ENCODE measurements at regions not wholly inside any gene's neighbourhood (a gene's known extent, or its start where the extent isn't known, plus 50 kb on each side); places are given as distances from the start of the nearest gene placed in this dataset.
"Not testable (repeated sequence)": the region's sequence is repeated elsewhere in the genome, so short reads cannot be mapped to it uniquely, and the experiment has no call there.

GRCh38 chr21:28212061-28212460, 780.6 kb downstream of the LTN1 start:
- no peak for ATAC-seq
- no peaks in the 10 kb centered on the region for H3K36me3 Mint-ChIP-seq
- no peak overlapping the region for H3K4me3 Mint-ChIP-seq
- no peaks in the 10 kb centered on the region for H3K4me1 Mint-ChIP-seq
- H3K9me3 Mint-ChIP-seq = no peaks in the 10 kb centered on the region
- DNase-seq (ENCODE audit: low spot score in 2 of 2) = no peak
- H3K27ac Mint-ChIP-seq = no peak overlapping the region

GRCh38 chr21:28207436-28208173, 785.1 kb downstream of the LTN1 start:
- DNase-seq (ENCODE audit: low spot score in 2 of 2) (no peak), ATAC-seq (no peak)
- no peaks in the 10 kb centered on the region for H3K36me3 Mint-ChIP-seq
- no peak overlapping the region for H3K27ac Mint-ChIP-seq
- peaks cover 4% of the 10 kb centered on the region for H3K9me3 Mint-ChIP-seq
- no peaks in the 10 kb centered on the region for H3K4me1 Mint-ChIP-seq
- no peak overlapping the region for H3K4me3 Mint-ChIP-seq

- H3K4me1 Mint-ChIP-seq = no peaks in the 10 kb centered on the region
Measured at GRCh38 chr21:28200726-28201125, 792.0 kb downstream of the LTN1 start.

GRCh38 chr21:28196981-28197380, 795.7 kb downstream of the LTN1 start:
- DNase-seq (ENCODE audit: low spot score in 2 of 2) (no peak), ATAC-seq (no peak)
- Mint-ChIP-seq H3K9me3 (peaks cover 19% of the 10 kb centered on the region), H3K4me3 (no peak overlapping the region), H3K4me1 (no peaks in the 10 kb centered on the region), H3K36me3 (no peaks in the 10 kb centered on the region), H3K27ac (no peak overlapping the region)

More at GRCh38 chr21:28200726-28201125, 792.0 kb downstream of the LTN1 start:
- Mint-ChIP-seq H3K4me3 (no peak overlapping the region), H3K36me3 (no peaks in the 10 kb centered on the region), H3K9me3 (peaks cover 9% of the 10 kb centered on the region), H3K27ac (no peak overlapping the region)
- ATAC-seq (no peak), DNase-seq (ENCODE audit: low spot score in 2 of 2) (no peak)

- Mint-ChIP-seq H3K36me3 (no peaks in the 10 kb centered on the region), H3K9me3 (peaks cover 25% of the 10 kb centered on the region), H3K4me1 (no peaks in the 10 kb centered on the region), H3K27ac (no peak overlapping the region), H3K4me3 (no peak overlapping the region)
- DNase-seq (ENCODE audit: low spot score in 2 of 2) (no peak), ATAC-seq (no peak)
Measured at GRCh38 chr21:28193189-28193588, 799.5 kb downstream of the LTN1 start.

GRCh38 chr21:28186604-28187003, 806.1 kb downstream of the LTN1 start:
- no peaks in the 10 kb centered on the region for H3K4me1 Mint-ChIP-seq
- peaks cover 6% of the 10 kb centered on the region for H3K9me3 Mint-ChIP-seq
- DNase-seq (ENCODE audit: low spot score in 2 of 2) = no peak
- H3K36me3 Mint-ChIP-seq = no peaks in the 10 kb centered on the region
- ATAC-seq = no peak
- H3K4me3 Mint-ChIP-seq = no peak overlapping the region
- H3K27ac Mint-ChIP-seq = no peak overlapping the region

- H3K36me3 Mint-ChIP-seq = no peaks in the 10 kb centered on the region
- no peak overlapping the region for H3K27ac Mint-ChIP-seq
- no peak overlapping the region for H3K4me3 Mint-ChIP-seq
- no peaks in the 10 kb centered on the region for H3K4me1 Mint-ChIP-seq
- no peak for DNase-seq (ENCODE audit: low spot score in 2 of 2)
- peaks cover 4% of the 10 kb centered on the region for H3K9me3 Mint-ChIP-seq
- no peak for ATAC-seq
Measured at GRCh38 chr21:28181730-28182129, 810.9 kb downstream of the LTN1 start.

- Mint-ChIP-seq H3K9me3 (peaks cover 10% of the 10 kb centered on the region), H3K27ac (no peak overlapping the region), H3K4me1 (no peaks in the 10 kb centered on the region), H3K4me3 (no peak overlapping the region), H3K36me3 (no peaks in the 10 kb centered on the region)
- DNase-seq (ENCODE audit: low spot score in 2 of 2) (no peak), ATAC-seq (no peak)
Measured at GRCh38 chr21:28179136-28179535, 813.5 kb downstream of the LTN1 start.

GRCh38 chr21:28177124-28177523, 815.6 kb downstream of the LTN1 start:
- Mint-ChIP-seq H3K27ac (no peak overlapping the region), H3K36me3 (no peaks in the 10 kb centered on the region), H3K9me3 (peaks cover 10% of the 10 kb centered on the region), H3K4me1 (no peaks in the 10 kb centered on the region), H3K4me3 (no peak overlapping the region)
- no peak for DNase-seq (ENCODE audit: low spot score in 2 of 2)
- no peak for ATAC-seq

- ATAC-seq (no peak), DNase-seq (ENCODE audit: low spot score in 2 of 2) (no peak)
- H3K4me3 Mint-ChIP-seq = no peak overlapping the region
- peaks cover 10% of the 10 kb centered on the region for H3K9me3 Mint-ChIP-seq
- H3K27ac Mint-ChIP-seq = no peak overlapping the region
- H3K36me3 Mint-ChIP-seq = no peaks in the 10 kb centered on the region
- no peaks in the 10 kb centered on the region for H3K4me1 Mint-ChIP-seq
Measured at GRCh38 chr21:28174701-28175100, 818.0 kb downstream of the LTN1 start.

- Mint-ChIP-seq H3K4me3 (no peak overlapping the region), H3K9me3 (peaks cover 10% of the 10 kb centered on the region), H3K4me1 (no peaks in the 10 kb centered on the region), H3K27ac (no peak overlapping the region), H3K36me3 (no peaks in the 10 kb centered on the region)
- DNase-seq (ENCODE audit: low spot score in 2 of 2) (no peak), ATAC-seq (no peak)
Measured at GRCh38 chr21:28174006-28174405, 818.7 kb downstream of the LTN1 start.

GRCh38 chr21:28172376-28172775, 820.3 kb downstream of the LTN1 start:
- H3K4me1 Mint-ChIP-seq = no peaks in the 10 kb centered on the region
- peaks cover 10% of the 10 kb centered on the region for H3K9me3 Mint-ChIP-seq
- DNase-seq (ENCODE audit: low spot score in 2 of 2) (no peak), ATAC-seq (no peak)
- no peak overlapping the region for H3K27ac Mint-ChIP-seq
- no peak overlapping the region for H3K4me3 Mint-ChIP-seq
- no peaks in the 10 kb centered on the region for H3K36me3 Mint-ChIP-seq

- Mint-ChIP-seq H3K9me3 (peaks cover 21% of the 10 kb centered on the region), H3K4me3 (no peak overlapping the region), H3K36me3 (no peaks in the 10 kb centered on the region), H3K4me1 (no peaks in the 10 kb centered on the region), H3K27ac (no peak overlapping the region)
- no peak for ATAC-seq
- no peak for DNase-seq (ENCODE audit: low spot score in 2 of 2)
Measured at GRCh38 chr21:28167366-28167765, 825.3 kb downstream of the LTN1 start.

GRCh38 chr21:28164519-28164918, 828.2 kb downstream of the LTN1 start:
- H3K9me3 Mint-ChIP-seq = peaks cover 23% of the 10 kb centered on the region
- not testable (repeated sequence) for H3K4me1 Mint-ChIP-seq; DNase-seq (ENCODE audit: low spot score in 2 of 2); H3K27ac Mint-ChIP-seq; H3K36me3 Mint-ChIP-seq; H3K4me3 Mint-ChIP-seq; ATAC-seq

GRCh38 chr21:28162052-28162451, 830.6 kb downstream of the LTN1 start:
- not testable (repeated sequence) for H3K4me3 Mint-ChIP-seq; H3K4me1 Mint-ChIP-seq; DNase-seq (ENCODE audit: low spot score in 2 of 2); H3K27ac Mint-ChIP-seq; ATAC-seq; H3K36me3 Mint-ChIP-seq
- H3K9me3 Mint-ChIP-seq = peaks cover 23% of the 10 kb centered on the region

GRCh38 chr21:28160378-28160777, 832.3 kb downstream of the LTN1 start:
- H3K4me1 Mint-ChIP-seq = no peaks in the 10 kb centered on the region
- H3K36me3 Mint-ChIP-seq = no peaks in the 10 kb centered on the region

More at GRCh38 chr21:28160378-28160777, 832.3 kb downstream of the LTN1 start:
- DNase-seq (ENCODE audit: low spot score in 2 of 2) (no peak), ATAC-seq (no peak)
- Mint-ChIP-seq H3K4me3 (no peak overlapping the region), H3K27ac (no peak overlapping the region), H3K9me3 (peaks cover 16% of the 10 kb centered on the region)
